ENCODE measurements at regions not wholly inside any gene's neighbourhood (a gene's known extent, or its start where the extent isn't known, plus 50 kb on each side); places are given as distances from the start of the nearest gene placed in this dataset.
A peak's percentile ranks its signal among the peaks of the same experiment; 100 is the strongest.
"Not testable (repeated sequence)": the region's sequence is repeated elsewhere in the genome, so short reads cannot be mapped to it uniquely, and the experiment has no call there.

- DNase-seq, result not testable (repeated sequence)
Observed at GRCh38 chr9:91512235-91512634, 88.6 kb upstream of the NFIL3 start.

GRCh38 chr9:91503673-91504081, 80.0 kb upstream of the NFIL3 start:
- no peak for DNase-seq

GRCh38 chr9:91502913-91503672, 79.5 kb upstream of the NFIL3 start:
- no peak for DNase-seq

- DNase-seq, result no peak
Observed at GRCh38 chr9:91502475-91502874, 78.8 kb upstream of the NFIL3 start.

GRCh38 chr9:91500509-91501014, 76.9 kb upstream of the NFIL3 start:
- no peak for DNase-seq

DNA sequence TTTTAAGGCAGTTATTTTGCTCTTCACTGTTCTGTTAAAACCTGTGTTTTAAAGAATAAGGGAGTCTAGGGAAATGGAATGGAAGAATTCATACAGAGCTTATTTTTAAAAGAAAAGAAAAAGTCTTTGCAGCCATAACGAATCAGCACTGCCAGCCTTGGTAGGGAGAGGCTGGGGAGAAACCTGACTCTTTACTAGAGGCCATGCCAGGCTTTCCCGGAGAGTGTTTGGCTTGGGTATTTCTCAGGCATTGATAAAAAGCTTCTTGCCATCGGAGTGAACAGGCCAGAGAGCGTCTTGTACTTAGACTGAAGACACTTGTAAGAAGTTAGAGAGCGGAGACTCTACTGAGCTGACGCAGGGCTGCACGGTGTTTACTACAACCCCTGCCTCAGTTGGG, 72.7 kb upstream of the NFIL3 start:
- no peak for DNase-seq

DNA sequence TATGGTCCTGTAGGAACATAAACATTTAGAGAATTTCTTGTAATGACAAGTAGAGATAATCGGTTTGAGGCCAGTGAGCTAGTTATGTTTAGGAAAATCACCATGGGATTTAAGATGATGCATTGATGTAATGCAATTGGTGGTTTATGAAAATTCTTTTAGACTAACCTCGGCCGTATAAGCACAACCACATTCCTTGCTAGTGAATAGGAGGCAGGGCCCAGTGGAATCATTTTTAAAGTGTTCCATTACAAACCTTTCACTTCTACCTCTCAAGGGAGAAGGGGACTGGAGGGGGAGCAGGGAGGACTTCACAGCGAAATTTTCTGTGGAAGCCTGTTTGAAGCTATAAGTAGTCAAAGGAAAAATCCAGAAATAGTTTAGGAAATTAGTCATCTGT, 71.8 kb upstream of the NFIL3 start:
- no peak for DNase-seq

DNA sequence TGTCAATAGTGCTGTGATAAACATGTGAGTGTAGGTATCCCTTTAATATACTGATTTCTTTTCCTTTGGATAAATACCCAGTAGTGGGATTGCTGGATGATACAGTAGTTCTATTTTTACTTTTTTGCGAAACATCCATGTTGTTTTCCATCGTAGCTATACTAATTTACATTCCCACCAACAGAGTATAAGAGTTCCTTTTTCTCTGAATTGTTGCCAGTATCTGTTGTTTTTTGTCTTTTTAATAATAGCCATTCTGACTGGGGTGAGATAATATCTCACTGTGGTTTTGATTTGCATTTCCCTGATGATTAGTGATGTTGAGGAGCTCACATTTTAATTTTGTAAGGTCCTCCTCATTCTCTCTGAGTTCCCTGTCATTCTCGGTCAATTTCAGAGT, 71.1 kb upstream of the NFIL3 start:
- no peak for DNase-seq

- DNase-seq, result no peak
Observed at GRCh38 chr9:91492237-91492636, 68.6 kb upstream of the NFIL3 start.

DNA sequence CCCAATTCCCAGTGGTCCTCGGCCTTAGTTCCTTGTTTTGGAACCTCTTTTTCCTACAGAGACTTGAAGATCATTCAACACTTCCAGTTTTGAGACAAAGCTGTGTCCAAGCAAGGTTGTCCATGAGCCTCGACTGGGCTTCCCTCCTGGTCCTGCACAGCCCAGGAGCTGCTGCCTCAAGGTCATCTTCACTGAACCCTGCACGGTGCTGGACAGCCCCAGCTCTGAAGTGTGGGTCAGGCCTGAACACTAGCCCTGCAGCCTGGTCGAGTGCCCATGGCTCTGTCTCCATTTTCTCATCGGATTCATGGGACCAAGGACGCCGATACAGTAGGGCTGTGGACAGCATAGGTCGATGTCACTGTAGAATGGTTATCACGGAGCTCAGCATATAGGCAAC, 68.0 kb upstream of the NFIL3 start:
- no peak for DNase-seq

DNA sequence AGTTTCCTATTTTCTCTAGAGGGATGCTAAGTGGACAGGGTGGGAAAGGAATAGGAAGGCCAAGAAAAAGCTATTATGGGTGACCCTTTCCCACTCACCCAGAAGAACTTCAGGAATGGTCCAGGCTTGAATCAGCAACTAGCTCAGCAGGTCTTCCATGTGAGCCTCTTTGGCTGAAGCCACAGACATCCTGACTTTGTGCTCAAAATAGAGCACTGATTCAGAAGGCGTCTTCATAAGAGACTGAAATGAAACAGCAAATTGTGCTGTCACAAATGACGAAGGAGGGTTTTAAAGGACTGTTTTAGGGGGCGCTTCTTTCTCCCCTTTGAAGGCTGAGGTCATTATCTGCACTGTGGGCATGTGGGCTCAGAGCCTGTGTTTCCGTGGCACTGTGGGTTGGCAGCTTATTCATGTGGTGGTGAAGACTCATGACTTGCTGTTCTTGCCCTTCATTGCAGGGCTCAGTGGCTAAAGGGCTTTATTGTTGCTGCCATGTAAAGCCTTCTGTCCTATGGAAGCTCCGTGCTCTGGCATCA, 65.8 kb upstream of the NFIL3 start:
- DNase-seq, result peak in 3 of 14 donors; percentile 6 to 37 (median 24)

- no peak for DNase-seq
Observed at GRCh38 chr9:91488341-91488740, 64.7 kb upstream of the NFIL3 start.

DNA sequence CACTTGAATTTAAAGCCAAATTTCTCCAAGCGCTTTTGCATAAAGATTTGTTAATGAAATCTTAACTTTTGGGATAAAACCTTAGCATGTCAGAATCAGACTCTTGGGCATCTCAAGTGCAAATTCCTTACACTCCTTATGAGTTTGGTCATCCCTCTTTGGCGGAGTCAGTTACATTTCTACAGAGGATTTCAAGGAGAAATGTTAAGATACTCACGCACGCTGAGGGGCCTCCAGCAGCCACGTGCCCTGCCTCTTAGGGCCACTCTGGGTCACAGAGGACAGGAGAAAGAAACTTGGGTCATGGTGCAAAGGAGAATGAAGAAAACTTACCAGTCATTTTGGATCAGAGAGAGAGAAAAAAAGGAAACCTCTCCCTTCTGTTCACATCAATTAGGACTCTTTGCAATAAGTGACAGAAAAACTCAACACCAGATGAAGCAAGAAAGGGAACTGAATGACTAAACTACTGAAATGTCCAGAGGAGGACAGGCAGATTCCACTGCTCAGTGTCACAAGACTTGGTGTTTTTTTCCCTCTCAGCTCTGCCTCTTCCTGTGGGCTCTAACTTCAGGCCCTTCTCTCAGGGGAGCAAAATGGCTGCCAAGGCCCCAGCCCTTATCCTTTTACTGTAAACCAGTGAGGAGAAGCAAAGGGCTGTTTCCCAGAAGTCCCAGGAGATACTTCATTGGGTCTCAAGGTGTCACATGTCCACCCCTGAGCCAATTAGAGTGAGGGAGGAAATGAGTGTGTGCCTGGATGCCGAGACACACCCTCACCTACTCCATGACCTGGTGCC, 63.3 kb upstream of the NFIL3 start:
- DNase-seq, result no peak

DNA sequence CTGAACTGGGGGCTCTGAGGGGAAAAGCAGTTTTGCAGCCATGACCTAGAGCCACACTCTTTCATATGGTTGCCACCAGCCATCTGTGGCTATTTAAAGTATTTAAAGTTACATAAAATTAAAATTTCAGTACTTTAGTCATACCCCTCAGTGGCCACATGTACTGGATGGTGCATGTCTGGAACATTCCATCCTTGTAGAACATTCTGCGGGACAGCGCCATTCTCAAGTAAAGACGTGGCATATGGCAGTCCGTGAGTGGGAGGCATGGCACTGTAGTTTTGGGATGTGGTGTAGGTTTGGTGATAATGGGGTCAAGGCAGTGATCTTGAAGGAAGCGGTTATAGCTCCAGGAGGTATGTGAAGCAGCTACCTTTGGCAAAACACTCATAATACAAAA, 61.4 kb upstream of the NFIL3 start:
- no peak for DNase-seq

- peak in 1 of 14 donors; percentile 7 for DNase-seq
Observed at GRCh38 chr9:91483835-91484234, 60.2 kb upstream of the NFIL3 start.

GRCh38 chr9:91483189-91483691, 59.6 kb upstream of the NFIL3 start:
- DNase-seq, result peak in 4 of 14 donors; percentile 12 to 67 (median 14)

- no peak for DNase-seq
Observed at GRCh38 chr9:91481972-91482371, 58.3 kb upstream of the NFIL3 start.

- DNase-seq, result no peak
Observed at GRCh38 chr9:91477106-91477505, 53.5 kb upstream of the NFIL3 start.

DNA sequence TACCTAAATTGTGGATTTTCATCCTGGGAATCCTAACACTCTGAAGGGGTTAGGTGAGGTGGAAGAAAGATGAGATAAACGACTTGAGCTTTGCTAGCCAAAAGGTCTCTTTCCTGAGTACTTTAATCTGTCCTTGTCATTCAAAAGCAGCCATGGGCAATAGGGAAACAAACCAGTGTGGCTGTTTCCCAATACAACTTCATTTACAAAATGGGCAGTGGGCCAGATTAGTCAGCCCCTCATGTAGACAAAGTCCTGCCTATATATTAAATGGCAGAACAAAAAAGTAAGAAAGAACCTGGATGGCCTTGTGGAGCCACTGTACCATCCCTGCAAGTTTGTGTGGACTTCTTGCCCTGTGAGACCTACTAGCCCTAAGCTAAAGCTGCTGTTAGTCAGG, 51.0 kb upstream of the NFIL3 start:
- no peak for DNase-seq
